ENCODE measurements at regions not wholly inside any gene's neighbourhood (a gene's known extent, or its start where the extent isn't known, plus 50 kb on each side); places are given as distances from the start of the nearest gene placed in this dataset.

DNA sequence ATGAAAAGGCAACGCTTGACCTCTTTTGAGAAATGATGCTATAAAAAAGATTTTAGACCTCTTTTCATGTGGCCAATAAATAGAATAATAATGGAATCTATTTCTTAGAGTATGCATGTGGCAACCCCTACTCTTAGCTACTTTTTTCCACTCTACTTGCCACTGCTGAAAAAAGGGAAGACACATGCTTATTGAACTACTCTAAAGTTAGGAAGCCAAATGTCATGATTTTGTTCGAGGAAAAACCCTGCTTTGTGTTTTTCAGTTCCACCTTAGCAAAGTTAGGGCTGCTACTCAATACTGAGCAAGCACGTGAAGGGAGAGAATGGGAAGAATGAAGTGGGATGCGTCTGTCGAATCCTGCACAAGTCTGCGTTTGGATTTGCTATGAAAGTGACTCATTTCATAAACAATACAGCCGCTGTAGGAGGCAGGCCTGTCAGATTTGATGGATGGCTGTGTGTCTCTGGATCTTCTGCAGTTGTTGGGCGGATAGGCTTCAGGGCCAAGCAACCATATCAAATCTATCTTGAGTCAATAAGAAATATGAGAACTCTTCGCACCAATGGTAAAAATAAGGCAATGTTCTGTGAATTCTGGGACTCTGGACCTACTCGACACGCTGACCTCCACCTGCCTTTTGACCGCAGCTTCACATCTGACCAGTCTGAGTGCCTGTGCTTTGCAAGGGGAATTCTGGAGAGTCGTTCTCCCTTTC is 333.6 kb downstream of the PIK3R1 start (continued):
- TF ChIP-seq, protein P1, sequence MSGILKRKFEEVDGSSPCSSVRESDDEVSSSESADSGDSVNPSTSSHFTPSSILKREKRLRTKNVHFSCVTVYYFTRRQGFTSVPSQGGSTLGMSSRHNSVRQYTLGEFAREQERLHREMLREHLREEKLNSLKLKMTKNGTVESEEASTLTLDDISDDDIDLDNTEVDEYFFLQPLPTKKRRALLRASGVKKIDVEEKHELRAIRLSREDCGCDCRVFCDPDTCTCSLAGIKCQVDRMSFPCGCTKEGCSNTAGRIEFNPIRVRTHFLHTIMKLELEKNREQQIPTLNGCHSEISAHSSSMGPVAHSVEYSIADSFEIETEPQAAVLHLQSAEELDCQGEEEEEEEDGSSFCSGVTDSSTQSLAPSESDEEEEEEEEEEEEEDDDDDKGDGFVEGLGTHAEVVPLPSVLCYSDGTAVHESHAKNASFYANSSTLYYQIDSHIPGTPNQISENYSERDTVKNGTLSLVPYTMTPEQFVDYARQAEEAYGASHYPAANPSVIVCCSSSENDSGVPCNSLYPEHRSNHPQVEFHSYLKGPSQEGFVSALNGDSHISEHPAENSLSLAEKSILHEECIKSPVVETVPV (CRISPR knock-in tag; IDR thresholded peaks at IDR 0.05), result no peak
- TF ChIP-seq TCF4 (CRISPR knock-in tag; IDR thresholded peaks at IDR 0.05; ENCODE audit: borderline replicate concordance) (no peak), RARB (CRISPR knock-in tag; IDR thresholded peaks at IDR 0.05) (no peak), ESRRG (CRISPR knock-in tag; IDR thresholded peaks at IDR 0.05) (no peak)

DNA sequence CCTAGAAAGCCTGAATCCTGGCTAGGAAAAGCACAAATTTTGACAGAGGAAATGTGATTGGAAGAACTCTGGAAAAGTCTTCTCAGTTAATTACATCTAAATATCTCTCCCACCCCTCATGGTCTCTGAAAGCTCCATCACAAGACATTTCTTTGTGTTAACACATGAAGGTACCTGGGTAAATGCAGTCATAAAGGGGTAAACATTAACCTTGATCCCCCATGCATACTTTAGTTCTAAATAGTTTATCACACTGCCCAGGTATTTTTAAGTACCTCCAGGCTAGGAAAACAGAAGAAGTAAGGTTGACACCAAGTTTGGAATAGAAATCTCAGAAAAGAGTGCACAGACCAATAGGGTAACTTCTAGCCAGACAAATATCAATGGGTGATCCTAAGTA is 334.5 kb downstream of the PIK3R1 start:
- TF ChIP-seq ZC3H10 (CRISPR knock-in tag; IDR thresholded peaks at IDR 0.05), result no peak
- no peak for TF ChIP-seq ZNF70 (CRISPR knock-in tag; IDR thresholded peaks at IDR 0.05)
- TF ChIP-seq ESRRG (CRISPR knock-in tag; IDR thresholded peaks at IDR 0.05), result no peak
- no peak for TF ChIP-seq ZNF8 (CRISPR knock-in tag; IDR thresholded peaks at IDR 0.05)
- TF ChIP-seq RARB (CRISPR knock-in tag; IDR thresholded peaks at IDR 0.05), result no peak
- TF ChIP-seq, protein P2, sequence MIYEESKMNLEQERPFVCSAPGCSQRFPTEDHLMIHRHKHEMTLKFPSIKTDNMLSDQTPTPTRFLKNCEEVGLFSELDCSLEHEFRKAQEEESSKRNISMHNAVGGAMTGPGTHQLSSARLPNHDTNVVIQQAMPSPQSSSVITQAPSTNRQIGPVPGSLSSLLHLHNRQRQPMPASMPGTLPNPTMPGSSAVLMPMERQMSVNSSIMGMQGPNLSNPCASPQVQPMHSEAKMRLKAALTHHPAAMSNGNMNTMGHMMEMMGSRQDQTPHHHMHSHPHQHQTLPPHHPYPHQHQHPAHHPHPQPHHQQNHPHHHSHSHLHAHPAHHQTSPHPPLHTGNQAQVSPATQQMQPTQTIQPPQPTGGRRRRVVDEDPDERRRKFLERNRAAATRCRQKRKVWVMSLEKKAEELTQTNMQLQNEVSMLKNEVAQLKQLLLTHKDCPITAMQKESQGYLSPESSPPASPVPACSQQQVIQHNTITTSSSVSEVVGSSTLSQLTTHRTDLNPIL (CRISPR knock-in tag; IDR thresholded peaks at IDR 0.05; ENCODE audit: low read depth), result no peak
- TF ChIP-seq TCF4 (CRISPR knock-in tag; IDR thresholded peaks at IDR 0.05; ENCODE audit: borderline replicate concordance), result no peak
- no peak for TF ChIP-seq BACH2 (CRISPR knock-in tag; IDR thresholded peaks at IDR 0.05; ENCODE audit: borderline replicate concordance)
- no peak for TF ChIP-seq TOX (CRISPR knock-in tag; IDR thresholded peaks at IDR 0.05; ENCODE audit: borderline replicate concordance)
- TF ChIP-seq GLIS3 (CRISPR knock-in tag; IDR thresholded peaks at IDR 0.05), result no peak
- no peak for TF ChIP-seq OSR1 (CRISPR knock-in tag; IDR thresholded peaks at IDR 0.05)
- no peak for TF ChIP-seq PPARA (CRISPR knock-in tag; IDR thresholded peaks at IDR 0.05; ENCODE audit: borderline replicate concordance)
- TF ChIP-seq, protein P1 (CRISPR knock-in tag; IDR thresholded peaks at IDR 0.05), result no peak
- TF ChIP-seq, protein P3, sequence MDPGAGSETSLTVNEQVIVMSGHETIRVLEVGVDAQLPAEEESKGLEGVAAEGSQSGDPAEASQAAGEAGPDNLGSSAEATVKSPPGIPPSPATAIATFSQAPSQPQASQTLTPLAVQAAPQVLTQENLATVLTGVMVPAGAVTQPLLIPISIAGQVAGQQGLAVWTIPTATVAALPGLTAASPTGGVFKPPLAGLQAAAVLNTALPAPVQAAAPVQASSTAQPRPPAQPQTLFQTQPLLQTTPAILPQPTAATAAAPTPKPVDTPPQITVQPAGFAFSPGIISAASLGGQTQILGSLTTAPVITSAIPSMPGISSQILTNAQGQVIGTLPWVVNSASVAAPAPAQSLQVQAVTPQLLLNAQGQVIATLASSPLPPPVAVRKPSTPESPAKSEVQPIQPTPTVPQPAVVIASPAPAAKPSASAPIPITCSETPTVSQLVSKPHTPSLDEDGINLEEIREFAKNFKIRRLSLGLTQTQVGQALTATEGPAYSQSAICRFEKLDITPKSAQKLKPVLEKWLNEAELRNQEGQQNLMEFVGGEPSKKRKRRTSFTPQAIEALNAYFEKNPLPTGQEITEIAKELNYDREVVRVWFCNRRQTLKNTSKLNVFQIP (CRISPR knock-in tag; IDR thresholded peaks at IDR 0.05; ENCODE audit: borderline replicate concordance, low read depth), result no peak
- TF ChIP-seq ZNF565 (CRISPR knock-in tag; conservative IDR thresholded peaks at IDR 0.05; ENCODE audit: low read depth), result no peak
- TF ChIP-seq, protein P4, sequence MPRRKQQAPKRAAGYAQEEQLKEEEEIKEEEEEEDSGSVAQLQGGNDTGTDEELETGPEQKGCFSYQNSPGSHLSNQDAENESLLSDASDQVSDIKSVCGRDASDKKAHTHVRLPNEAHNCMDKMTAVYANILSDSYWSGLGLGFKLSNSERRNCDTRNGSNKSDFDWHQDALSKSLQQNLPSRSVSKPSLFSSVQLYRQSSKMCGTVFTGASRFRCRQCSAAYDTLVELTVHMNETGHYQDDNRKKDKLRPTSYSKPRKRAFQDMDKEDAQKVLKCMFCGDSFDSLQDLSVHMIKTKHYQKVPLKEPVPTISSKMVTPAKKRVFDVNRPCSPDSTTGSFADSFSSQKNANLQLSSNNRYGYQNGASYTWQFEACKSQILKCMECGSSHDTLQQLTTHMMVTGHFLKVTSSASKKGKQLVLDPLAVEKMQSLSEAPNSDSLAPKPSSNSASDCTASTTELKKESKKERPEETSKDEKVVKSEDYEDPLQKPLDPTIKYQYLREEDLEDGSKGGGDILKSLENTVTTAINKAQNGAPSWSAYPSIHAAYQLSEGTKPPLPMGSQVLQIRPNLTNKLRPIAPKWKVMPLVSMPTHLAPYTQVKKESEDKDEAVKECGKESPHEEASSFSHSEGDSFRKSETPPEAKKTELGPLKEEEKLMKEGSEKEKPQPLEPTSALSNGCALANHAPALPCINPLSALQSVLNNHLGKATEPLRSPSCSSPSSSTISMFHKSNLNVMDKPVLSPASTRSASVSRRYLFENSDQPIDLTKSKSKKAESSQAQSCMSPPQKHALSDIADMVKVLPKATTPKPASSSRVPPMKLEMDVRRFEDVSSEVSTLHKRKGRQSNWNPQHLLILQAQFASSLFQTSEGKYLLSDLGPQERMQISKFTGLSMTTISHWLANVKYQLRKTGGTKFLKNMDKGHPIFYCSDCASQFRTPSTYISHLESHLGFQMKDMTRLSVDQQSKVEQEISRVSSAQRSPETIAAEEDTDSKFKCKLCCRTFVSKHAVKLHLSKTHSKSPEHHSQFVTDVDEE (CRISPR knock-in tag; IDR thresholded peaks at IDR 0.05), result no peak
- no peak for TF ChIP-seq SNAI2 (CRISPR knock-in tag; IDR thresholded peaks at IDR 0.05)
- TF ChIP-seq ZFP30 (CRISPR knock-in tag; IDR thresholded peaks at IDR 0.05), result no peak
- no peak for TF ChIP-seq ISL1 (CRISPR knock-in tag; IDR thresholded peaks at IDR 0.05)
- TF ChIP-seq ZFP3 (CRISPR knock-in tag; IDR thresholded peaks at IDR 0.05), result no peak
- ATAC-seq, result no peak

DNA sequence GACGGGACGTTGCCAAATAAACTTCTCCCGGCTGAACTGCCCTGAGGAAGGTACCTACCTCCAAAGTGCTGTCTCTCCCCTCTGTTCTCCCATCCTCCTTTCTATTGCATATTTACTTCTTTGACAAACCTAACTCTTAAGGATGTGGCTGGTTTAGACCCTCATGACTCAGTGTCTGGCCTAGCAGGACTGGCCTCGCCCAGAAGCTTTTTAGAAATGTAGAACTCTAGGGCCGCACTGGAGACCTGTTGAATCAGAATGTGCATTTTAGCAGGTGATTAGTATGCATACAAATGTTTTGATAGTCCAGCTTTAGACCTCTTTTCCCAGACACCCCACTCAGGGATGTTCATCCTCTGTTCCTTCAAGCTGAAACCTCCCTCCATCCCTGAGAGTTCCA is 335.9 kb downstream of the PIK3R1 start:
- ATAC-seq, result no peak
- TF ChIP-seq, protein P3 (CRISPR knock-in tag; IDR thresholded peaks at IDR 0.05; ENCODE audit: borderline replicate concordance, low read depth), result no peak
- TF ChIP-seq, protein P4 (CRISPR knock-in tag; IDR thresholded peaks at IDR 0.05), result no peak
- no peak for TF ChIP-seq ZFP3 (CRISPR knock-in tag; IDR thresholded peaks at IDR 0.05)
- TF ChIP-seq ZFP30 (CRISPR knock-in tag; IDR thresholded peaks at IDR 0.05), result no peak
- no peak for TF ChIP-seq ZNF70 (CRISPR knock-in tag; IDR thresholded peaks at IDR 0.05)
- TF ChIP-seq BACH2 (CRISPR knock-in tag; IDR thresholded peaks at IDR 0.05; ENCODE audit: borderline replicate concordance), result no peak
- TF ChIP-seq, protein P1 (CRISPR knock-in tag; IDR thresholded peaks at IDR 0.05), result no peak

All from SK-N-SH treated with all-trans-retinoic acid at 6 μM for 48 hours (cell line).